ENCODE measurements at regions not wholly inside any gene's neighbourhood (a gene's known extent, or its start where the extent isn't known, plus 50 kb on each side); places are given as distances from the start of the nearest gene placed in this dataset.

DNA sequence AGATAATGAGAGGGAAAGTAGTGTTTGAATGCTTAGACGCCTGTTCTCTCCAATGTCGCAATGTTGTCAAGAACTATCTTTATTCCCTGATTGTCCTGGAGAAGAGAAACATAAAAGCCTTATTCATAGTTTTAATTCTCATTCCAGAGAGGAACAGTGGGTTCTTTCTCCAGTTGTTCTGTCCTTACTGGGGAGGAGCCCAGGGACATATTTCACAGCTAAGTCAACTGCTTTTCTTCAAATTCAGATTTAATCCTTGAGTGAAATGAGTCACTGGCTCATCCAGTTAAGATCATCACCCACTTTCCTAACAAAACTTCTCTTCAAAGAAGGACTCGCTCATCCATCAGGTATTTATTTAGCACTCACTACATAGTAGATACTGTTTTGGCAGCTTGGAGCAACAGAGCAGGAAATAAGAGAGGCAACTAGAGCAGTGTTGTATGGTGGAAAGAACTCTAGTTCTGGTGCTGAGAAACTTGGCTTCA lies 365.7 kb upstream of the USP24 start:
- TF ChIP-seq FOXM1 (IDR thresholded peaks at IDR 0.05; ENCODE audit: borderline replicate concordance, low read depth) (no peak), EGR1 (IDR thresholded peaks at IDR 0.05) (no peak)

DNA sequence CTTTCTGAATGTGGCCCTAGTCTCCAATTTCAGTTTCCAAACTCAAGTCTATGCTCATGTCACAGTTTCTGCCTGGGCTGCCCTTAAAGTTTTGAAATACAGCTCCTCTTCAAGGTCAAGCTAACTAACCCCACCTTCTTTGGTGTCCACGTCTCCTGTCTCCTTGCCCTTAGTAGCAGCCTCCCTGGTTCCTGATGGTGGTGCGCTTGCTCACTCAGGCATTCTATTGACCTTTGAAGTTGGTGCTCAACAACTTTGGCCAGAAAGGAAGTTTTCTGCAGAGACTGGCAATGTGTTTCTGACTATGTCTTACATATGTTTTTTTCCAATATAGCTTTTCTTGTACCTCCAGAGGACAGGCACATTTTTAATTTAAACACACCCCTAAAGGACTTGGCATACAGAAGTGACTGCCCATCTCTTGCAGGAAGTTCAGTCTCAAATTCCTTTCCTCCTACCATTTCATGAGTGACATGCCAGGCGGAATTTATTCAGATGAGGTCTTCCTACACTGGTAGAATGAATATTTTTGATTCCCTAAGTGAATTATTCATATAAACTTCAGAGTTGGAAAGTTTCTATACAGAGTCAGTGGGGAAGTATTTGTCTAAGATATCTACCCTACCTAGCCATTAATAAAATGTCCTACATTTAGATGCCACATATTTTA lies 364.3 kb upstream of the USP24 start:
- no peak for TF ChIP-seq CEBPB (IDR thresholded peaks at IDR 0.05)

DNA sequence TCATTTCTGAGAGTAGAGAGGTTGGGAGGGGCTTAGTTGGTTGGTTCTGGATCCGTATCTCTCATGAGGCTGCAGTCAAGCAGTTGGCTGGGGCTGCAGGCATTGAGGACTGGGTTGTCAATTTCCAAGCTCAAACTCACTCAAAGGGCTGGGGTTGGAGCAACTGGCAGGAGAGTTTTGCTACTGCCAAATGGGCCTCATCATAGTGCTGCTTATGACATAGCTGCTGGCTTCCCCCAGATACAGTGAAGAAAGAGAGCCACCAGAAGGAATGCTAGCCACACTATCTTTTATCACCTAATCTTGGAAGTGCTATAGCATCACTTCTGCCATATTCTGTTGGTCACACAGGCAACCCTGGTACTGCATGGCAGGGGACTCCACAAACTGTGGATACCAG lies 363.5 kb upstream of the USP24 start:
- TF ChIP-seq FOXM1 (IDR thresholded peaks at IDR 0.05; ENCODE audit: borderline replicate concordance, low read depth) (no peak), TAF1 (IDR thresholded peaks at IDR 0.05; ENCODE audit: low read depth) (no peak), TEAD4 (IDR thresholded peaks at IDR 0.05) (no peak), TCF12 (IDR thresholded peaks at IDR 0.05; ENCODE audit: low read depth) (no peak), ZBTB7A (IDR thresholded peaks at IDR 0.05; ENCODE audit: low read depth) (no peak), RAD21 (IDR thresholded peaks at IDR 0.05; ENCODE audit: low read depth) (no peak), CREB1 (IDR thresholded peaks at IDR 0.05; ENCODE audit: low read depth) (no peak), EGR1 (IDR thresholded peaks at IDR 0.05) (no peak), YY1 (IDR thresholded peaks at IDR 0.05; ENCODE audit: low read depth) (no peak), NFIC (IDR thresholded peaks at IDR 0.05) (no peak), CEBPB (IDR thresholded peaks at IDR 0.05) (no peak), EP300 (IDR thresholded peaks at IDR 0.05; ENCODE audit: borderline replicate concordance) (no peak)
- TF ChIP-seq, protein P1, sequence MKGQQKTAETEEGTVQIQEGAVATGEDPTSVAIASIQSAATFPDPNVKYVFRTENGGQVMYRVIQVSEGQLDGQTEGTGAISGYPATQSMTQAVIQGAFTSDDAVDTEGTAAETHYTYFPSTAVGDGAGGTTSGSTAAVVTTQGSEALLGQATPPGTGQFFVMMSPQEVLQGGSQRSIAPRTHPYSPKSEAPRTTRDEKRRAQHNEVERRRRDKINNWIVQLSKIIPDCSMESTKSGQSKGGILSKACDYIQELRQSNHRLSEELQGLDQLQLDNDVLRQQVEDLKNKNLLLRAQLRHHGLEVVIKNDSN (IDR thresholded peaks at IDR 0.05): no peak
- TF ChIP-seq, protein P2, sequence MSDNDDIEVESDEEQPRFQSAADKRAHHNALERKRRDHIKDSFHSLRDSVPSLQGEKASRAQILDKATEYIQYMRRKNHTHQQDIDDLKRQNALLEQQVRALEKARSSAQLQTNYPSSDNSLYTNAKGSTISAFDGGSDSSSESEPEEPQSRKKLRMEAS (IDR thresholded peaks at IDR 0.05): no peak
- TF ChIP-seq, protein P3, sequence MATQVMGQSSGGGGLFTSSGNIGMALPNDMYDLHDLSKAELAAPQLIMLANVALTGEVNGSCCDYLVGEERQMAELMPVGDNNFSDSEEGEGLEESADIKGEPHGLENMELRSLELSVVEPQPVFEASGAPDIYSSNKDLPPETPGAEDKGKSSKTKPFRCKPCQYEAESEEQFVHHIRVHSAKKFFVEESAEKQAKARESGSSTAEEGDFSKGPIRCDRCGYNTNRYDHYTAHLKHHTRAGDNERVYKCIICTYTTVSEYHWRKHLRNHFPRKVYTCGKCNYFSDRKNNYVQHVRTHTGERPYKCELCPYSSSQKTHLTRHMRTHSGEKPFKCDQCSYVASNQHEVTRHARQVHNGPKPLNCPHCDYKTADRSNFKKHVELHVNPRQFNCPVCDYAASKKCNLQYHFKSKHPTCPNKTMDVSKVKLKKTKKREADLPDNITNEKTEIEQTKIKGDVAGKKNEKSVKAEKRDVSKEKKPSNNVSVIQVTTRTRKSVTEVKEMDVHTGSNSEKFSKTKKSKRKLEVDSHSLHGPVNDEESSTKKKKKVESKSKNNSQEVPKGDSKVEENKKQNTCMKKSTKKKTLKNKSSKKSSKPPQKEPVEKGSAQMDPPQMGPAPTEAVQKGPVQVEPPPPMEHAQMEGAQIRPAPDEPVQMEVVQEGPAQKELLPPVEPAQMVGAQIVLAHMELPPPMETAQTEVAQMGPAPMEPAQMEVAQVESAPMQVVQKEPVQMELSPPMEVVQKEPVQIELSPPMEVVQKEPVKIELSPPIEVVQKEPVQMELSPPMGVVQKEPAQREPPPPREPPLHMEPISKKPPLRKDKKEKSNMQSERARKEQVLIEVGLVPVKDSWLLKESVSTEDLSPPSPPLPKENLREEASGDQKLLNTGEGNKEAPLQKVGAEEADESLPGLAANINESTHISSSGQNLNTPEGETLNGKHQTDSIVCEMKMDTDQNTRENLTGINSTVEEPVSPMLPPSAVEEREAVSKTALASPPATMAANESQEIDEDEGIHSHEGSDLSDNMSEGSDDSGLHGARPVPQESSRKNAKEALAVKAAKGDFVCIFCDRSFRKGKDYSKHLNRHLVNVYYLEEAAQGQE (IDR thresholded peaks at IDR 0.05; ENCODE audit: low read depth): no peak

DNA sequence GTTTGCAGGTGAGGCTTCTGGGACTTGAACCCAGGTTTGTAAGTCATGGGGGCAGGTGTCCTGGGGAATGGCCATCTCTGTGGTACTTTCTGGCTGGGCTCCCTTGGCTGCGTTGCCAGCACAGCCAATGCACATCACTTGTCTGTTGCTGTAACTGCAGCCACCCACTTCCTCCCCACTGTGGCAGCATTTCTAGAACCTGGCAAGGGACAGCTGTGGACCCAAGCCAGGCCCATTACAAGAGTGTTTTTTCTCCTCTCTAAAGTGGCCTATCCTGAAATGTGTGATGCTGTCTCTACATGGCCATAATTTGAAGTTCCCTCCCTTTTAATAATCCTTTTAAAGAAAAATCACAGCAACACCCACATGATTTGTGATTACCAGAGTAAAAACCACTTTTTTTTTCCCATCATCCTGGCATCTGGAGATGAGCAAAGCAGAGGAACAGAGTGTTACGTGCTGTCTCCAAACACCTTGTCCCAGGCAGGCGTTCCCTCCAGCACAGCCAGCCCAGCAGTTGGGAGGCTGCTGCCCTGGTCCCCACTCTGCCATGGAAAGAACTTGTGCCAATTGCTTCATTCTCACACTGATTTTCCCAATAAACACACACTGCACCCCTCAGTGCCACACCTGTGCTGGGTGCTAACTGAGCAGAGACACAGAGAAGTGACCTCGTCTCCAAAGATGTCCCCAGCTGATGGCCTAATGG lies 360.6 kb upstream of the USP24 start:
- no peak for TF ChIP-seq TCF12 (IDR thresholded peaks at IDR 0.05; ENCODE audit: low read depth)
- TF ChIP-seq FOXM1 (IDR thresholded peaks at IDR 0.05; ENCODE audit: borderline replicate concordance, low read depth): no peak
- TF ChIP-seq, protein P2 (IDR thresholded peaks at IDR 0.05): no peak
- TF ChIP-seq YY1 (IDR thresholded peaks at IDR 0.05; ENCODE audit: low read depth): no peak
- no peak for TF ChIP-seq EP300 (IDR thresholded peaks at IDR 0.05; ENCODE audit: borderline replicate concordance)
- TF ChIP-seq TEAD4 (IDR thresholded peaks at IDR 0.05): no peak
- TF ChIP-seq, protein P3 (IDR thresholded peaks at IDR 0.05; ENCODE audit: low read depth): no peak
- no peak for TF ChIP-seq NFIC (IDR thresholded peaks at IDR 0.05)
- no peak for TF ChIP-seq RAD21 (IDR thresholded peaks at IDR 0.05; ENCODE audit: low read depth)
- TF ChIP-seq ZBTB7A (IDR thresholded peaks at IDR 0.05; ENCODE audit: low read depth): no peak
- no peak for TF ChIP-seq TAF1 (IDR thresholded peaks at IDR 0.05; ENCODE audit: low read depth)
- TF ChIP-seq EGR1 (IDR thresholded peaks at IDR 0.05): no peak
- TF ChIP-seq CEBPB (IDR thresholded peaks at IDR 0.05): no peak
- TF ChIP-seq, protein P1 (IDR thresholded peaks at IDR 0.05): no peak
- TF ChIP-seq CREB1 (IDR thresholded peaks at IDR 0.05; ENCODE audit: low read depth): no peak

DNA sequence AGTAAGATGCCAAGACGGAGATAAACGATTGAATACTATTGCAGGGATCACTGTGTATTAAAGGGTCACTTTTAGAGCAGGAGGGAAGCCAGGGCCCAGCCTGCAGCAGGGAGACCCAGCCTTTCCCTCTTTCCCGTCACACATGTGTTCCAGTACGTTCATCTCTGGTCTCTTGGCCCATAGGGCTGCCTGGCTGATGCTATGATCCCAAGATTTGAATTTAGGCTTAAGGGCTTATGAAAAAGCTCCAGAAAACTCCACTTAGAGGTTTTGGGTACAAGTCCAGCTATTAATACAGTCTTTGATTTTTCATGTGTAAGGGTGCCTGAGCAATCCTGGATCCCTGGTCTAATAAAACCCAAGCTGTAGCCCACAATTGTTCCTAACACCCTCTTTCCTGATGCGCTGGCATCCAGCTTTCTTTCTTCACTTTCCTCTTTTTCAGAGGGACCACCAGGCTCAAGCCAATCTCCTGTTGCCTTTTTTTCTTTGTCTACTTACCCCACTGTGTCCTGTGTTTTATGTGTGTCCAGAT lies 359.6 kb upstream of the USP24 start:
- no peak for TF ChIP-seq YY1 (IDR thresholded peaks at IDR 0.05; ENCODE audit: low read depth)
- TF ChIP-seq ZBTB7A (IDR thresholded peaks at IDR 0.05; ENCODE audit: low read depth): no peak
- TF ChIP-seq EP300 (IDR thresholded peaks at IDR 0.05; ENCODE audit: borderline replicate concordance): no peak
- no peak for TF ChIP-seq TEAD4 (IDR thresholded peaks at IDR 0.05)
- TF ChIP-seq RAD21 (IDR thresholded peaks at IDR 0.05; ENCODE audit: low read depth): no peak
- TF ChIP-seq CREB1 (IDR thresholded peaks at IDR 0.05; ENCODE audit: low read depth): no peak
- TF ChIP-seq FOXM1 (IDR thresholded peaks at IDR 0.05; ENCODE audit: borderline replicate concordance, low read depth): no peak
- no peak for TF ChIP-seq EGR1 (IDR thresholded peaks at IDR 0.05)
- TF ChIP-seq, protein P2 (IDR thresholded peaks at IDR 0.05): no peak
- no peak for TF ChIP-seq NFIC (IDR thresholded peaks at IDR 0.05)
- TF ChIP-seq TCF12 (IDR thresholded peaks at IDR 0.05; ENCODE audit: low read depth): no peak
